AML-193 (cell line): ENCODE measurements at regions not wholly inside any gene's neighbourhood (a gene's known extent, or its start where the extent isn't known, plus 50 kb on each side); places are given as distances from the start of the nearest gene placed in this dataset.
"Not testable (repeated sequence)": the region's sequence is repeated elsewhere in the genome, so short reads cannot be mapped to it uniquely, and the experiment has no call there.

Experiments used
- DNase-seq, 2 experiments: peaks; one replicate each; lab custom pipeline; 2025; lab: John Stamatoyannopoulos, UW

- no peak for DNase-seq
Measured at GRCh38 chr3:74134831-74135230, 479.6 kb downstream of the CNTN3 start.

- not testable (repeated sequence) for DNase-seq
Measured at GRCh38 chr3:74131546-74132328, 482.7 kb downstream of the CNTN3 start.

DNA sequence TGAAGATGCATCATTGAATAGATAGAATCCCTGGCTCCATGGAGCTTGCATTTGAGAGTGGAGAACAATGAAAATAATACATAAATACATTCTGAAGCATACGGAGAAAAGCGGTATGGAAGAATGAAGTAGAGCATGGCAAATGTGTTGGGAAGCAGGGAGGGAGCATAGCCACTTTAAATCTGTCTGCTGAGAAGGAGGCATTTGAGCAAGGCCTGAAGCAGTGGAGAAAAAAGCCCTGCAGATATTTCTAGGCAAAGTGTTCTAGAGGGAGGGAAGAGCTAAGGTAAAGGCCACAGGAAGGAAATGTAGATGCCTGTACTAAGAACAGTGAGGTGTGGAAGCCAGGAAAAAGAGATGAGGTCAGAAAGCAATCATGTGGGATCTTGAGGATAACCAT, 484.8 kb downstream of the CNTN3 start:
- DNase-seq: no peak

DNA sequence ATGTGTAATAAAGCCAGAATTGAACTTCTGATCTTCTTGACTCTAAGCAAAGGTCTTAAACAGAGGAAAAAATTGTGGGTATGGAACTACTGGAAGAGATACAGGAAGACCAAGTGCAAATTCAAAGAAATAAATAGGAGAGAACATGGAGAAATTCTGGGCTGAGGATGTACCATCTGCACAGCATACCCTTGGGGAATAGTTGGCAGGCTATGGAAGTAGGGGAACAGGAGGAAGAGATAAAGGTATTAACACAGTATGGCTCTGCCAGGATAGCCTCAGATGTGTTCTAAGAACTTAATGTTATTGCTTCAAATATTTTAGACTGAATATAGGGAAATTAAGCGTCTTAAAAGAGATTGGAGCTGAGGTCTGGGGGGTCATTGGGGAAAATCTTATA, 485.4 kb downstream of the CNTN3 start:
- no peak for DNase-seq

- DNase-seq: no peak
Measured at GRCh38 chr3:74127256-74127655, 487.2 kb downstream of the CNTN3 start.

- DNase-seq: no peak
Measured at GRCh38 chr3:74124782-74125181, 489.7 kb downstream of the CNTN3 start.

- DNase-seq: no peak
Measured at GRCh38 chr3:74122281-74122680, 492.2 kb downstream of the CNTN3 start.

DNA sequence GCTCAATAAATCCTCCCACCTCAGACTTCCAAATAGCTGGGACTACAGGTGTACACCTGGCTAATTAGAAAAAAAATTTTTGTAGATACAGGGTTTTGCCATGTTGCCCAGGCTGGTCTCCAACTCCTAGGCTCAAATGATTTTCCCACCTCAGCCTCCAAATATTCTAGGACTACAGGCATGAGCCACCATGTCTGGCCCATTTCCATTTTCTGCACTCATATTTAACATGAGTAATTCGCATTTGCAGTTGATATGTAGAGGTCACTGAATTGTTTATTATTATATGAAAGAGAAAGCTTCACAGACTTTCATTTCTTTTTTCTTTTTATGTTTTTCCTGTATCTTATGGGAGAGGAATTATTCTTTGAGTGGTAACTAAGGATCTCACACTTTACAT, 492.7 kb downstream of the CNTN3 start:
- DNase-seq: no peak

DNA sequence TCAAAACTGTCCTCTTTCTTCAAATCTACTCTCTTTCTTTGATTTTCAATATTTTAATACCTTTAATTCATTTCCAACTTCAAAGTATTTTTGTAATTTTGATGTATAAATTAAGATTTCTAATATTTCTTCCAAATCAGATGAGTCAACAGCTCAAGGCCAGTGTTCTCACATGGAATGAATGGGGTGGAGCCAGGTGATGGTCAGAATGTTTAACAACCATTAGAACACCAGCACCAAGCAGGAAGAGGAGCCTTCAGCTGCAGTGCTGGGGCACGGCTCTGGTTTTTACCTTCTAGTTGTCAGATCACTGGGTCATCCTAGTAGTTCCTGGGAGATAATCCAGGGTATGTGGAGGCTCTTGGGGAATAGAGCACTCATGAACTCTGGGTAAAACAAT, 494.5 kb upstream of the PDZRN3 start:
- no peak for DNase-seq

DNA sequence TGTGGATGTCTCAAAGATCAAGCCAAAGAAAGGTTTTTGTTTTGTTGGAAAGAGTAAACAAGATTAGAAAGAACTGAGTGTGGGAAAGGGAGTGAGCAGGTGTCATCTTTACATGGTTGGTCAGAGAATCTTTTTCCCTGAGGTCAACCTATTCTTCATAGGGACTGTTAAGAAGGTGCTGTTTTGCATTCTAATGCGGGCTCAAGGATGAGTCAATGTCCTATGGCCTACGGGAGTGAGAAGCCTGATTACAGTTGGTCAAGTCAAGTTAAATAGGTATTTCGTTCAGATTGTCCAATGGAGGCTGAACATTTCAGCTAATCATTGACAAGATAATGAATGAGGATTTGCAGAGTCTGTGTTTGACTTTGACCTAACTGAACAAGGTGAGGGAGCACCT, 491.2 kb upstream of the PDZRN3 start:
- no peak for DNase-seq

GRCh38 chr3:74107451-74107850, 482.7 kb upstream of the PDZRN3 start:
- no peak for DNase-seq

DNA sequence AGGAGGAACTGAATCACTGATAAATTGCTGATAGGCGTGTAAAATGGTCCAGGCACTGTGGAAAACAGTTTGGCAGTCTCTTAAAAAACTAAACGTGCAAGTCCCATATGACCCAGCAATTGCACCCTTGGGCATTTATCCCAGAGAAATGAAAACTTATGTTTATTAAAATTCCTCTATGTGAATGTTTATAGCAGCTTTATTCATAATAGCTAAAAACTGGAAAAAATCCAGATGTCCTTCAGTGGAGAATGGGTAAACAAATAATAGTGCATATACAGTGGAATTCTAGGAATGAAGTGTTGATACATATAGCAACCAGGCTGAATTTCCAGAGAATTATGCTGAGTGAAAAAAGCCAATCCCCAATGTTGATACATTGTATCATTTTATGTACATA, 482.2 kb upstream of the PDZRN3 start:
- DNase-seq: no peak

DNA sequence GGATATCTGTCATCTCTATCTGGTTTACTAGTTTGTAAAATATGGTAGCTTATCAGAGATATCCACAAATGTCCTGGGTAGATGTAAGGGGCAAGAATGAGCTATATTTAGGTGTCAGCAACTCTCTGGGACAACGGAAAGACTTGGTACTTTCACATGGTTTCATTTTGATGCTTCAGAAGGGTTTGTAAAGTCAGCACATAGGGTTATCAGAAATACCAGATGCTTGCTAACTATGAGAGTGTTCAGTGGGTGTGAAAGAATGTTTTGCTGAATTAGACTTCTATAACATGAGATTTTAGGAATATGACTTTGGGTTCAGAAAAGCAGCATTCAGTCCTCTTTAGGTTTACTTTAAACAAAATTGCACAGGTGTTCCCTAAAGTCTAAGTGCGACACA, 466.5 kb upstream of the PDZRN3 start:
- no peak for DNase-seq

DNA sequence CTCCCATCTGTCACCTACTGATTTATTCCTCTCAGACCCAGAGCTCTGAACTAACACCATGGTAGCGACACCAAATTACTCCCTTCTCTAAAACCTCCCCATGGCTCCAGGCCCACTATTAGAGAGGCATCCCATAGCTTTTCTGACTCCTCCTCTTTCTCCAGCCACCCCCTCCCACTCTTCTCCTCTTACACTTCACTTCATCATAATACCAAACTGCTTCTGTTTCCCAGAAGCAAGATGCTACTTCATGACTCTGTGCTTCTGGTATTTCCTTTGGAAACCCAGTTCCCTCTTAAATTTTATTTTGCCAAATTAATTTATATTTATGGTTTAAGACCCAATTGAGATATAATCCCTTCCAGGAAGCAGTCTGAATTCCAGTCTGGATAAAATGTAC, 465.1 kb upstream of the PDZRN3 start:
- DNase-seq: no peak

- DNase-seq: no peak
Measured at GRCh38 chr3:74080056-74080461, 455.3 kb upstream of the PDZRN3 start.

DNA sequence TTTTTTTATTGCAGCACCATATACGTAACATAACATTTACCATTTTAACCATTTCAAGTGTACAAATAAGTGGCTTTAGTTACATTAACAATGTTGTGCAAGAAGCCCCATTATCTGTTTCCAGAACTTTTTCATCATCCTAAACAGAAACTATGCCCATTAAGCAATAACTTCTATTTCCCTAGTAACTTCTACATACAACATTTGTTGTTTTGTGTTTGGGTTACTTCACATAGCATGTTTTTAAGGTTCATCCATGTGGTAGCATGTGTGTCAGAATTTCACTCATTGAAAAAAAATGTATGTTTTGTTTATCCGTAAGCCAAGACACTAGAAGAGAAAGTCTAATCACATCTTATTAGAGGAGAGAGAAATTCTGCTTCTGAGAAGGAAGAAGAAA, 450.5 kb upstream of the PDZRN3 start:
- DNase-seq: no peak

GRCh38 chr3:74074700-74075099, 450.0 kb upstream of the PDZRN3 start:
- DNase-seq: no peak

GRCh38 chr3:74067296-74067695, 442.6 kb upstream of the PDZRN3 start:
- no peak for DNase-seq

DNA sequence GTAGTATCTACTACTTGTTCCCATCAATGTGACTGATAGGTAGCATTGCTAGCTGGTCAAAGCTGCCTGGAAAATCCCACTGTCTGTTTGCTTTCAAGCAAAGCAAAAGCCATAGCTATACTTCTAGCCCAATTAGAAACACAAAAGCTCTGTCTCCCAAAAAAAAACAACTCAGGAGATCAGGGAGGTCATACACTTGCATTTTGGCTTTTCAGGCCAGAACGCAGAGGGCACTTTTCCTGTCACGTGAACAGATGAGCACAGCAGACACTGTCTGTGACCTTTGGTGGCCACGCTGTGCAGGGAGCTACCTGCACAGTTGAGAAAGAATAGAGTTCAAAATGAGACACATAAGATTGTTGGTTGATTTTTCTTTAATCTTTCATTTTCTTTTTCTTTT, 441.7 kb upstream of the PDZRN3 start:
- no peak for DNase-seq

- DNase-seq: no peak
Measured at GRCh38 chr3:74059923-74060600, 435.3 kb upstream of the PDZRN3 start.

DNA sequence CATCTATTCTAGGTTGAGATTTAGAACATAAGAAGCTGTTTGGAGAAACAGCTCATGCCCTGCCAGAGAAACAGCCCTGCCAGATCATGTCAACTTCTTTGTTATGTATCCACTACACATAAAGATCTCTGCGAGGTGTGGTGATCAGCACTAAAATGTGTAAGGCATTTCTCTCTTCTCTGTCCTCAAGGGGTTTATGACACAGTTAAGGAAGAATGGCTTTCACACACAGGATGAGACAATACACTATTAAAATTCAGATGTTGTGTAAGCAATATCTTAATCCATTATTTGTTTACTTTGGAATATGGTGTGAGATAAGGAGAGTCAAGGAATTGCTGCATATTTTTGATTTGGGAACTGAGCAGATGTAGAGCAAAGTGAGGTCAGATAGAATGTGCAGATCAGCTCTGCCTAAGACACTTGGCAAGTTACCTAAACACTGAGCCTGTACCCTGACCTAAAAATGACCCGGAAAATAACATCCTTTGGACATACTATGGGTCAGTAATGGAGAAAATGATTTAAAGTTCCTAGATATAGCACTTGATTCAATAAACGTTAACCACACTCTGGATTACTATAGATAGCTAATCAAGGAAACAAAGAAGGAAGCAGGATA, 434.7 kb upstream of the PDZRN3 start:
- DNase-seq: no peak

DNA sequence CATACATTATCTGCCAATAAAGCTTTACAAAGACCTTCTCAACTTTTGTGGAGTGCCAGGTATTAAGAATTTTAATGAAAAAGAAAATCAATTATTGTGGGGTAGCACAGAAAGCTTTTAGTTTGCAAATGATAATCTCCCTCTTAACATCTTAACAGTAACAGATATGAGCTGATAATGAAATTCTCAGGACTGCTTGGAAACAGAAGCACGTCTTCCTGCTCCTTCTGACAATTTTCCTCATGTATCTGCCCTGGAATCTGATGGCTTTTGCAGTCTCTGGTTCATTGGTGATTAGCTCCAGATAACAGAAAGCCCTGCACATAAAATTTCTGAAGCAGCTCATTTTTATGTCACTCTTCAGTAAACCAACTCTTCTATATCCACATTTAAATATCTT, 432.4 kb upstream of the PDZRN3 start:
- DNase-seq: no peak

DNA sequence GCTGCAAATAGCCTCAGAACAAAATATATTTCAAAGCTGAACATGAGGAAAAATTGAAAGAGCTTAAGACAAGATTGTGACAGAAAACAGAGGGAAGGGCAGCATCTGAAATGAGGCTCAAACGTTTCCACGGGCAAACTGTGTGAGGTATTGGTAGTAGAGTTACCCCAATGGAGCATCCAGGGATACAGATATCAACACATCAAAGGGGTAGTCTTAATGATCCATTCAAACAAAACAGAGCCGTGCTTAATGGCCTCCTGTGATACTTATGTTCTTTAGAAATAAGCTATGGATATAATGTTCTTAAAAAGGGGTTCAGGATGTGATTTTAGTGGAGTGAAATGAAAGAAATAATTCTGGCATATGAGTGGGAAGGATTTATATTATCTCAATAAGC, 430.3 kb upstream of the PDZRN3 start:
- no peak for DNase-seq
